HG03432 (cell line): ENCODE measurements at regions not wholly inside any gene's neighbourhood (a gene's known extent, or its start where the extent isn't known, plus 50 kb on each side); places are given as distances from the start of the nearest gene placed in this dataset.
"Not testable (repeated sequence)": the region's sequence is repeated elsewhere in the genome, so short reads cannot be mapped to it uniquely, and the experiment has no call there.

Experiments used
- ATAC-seq: cut with Tn5 transposase; IDR thresholded peaks from one replicate; pipeline ENCODE4 v1.9.1; 2021; ENCODE audit warnings: mild to moderate bottlenecking, moderate library complexity; ENCODE audit not compliant: unreplicated experiment

GRCh38 chr1:95509989-95510388 is 276.0 kb downstream of the RWDD3 start:
- ATAC-seq = no peak

GRCh38 chr1:95512925-95513324 is 278.9 kb downstream of the RWDD3 start:
- ATAC-seq = no peak

- ATAC-seq = no peak
Observed at GRCh38 chr1:95517506-95517905, 283.5 kb downstream of the RWDD3 start.

- ATAC-seq = no peak
Observed at GRCh38 chr1:95518310-95518709, 284.3 kb downstream of the RWDD3 start.

- ATAC-seq = no peak
Observed at GRCh38 chr1:95520390-95520789, 286.4 kb downstream of the RWDD3 start.

- ATAC-seq = no peak
Observed at GRCh38 chr1:95532335-95532734, 298.3 kb downstream of the RWDD3 start.

GRCh38 chr1:95534985-95535384 is 301.0 kb downstream of the RWDD3 start:
- ATAC-seq = no peak

- no peak for ATAC-seq
Observed at GRCh38 chr1:95535614-95536013, 301.6 kb downstream of the RWDD3 start.

GRCh38 chr1:95536501-95536900 is 302.5 kb downstream of the RWDD3 start:
- ATAC-seq = no peak

- no peak for ATAC-seq
Observed at GRCh38 chr1:95537176-95537575, 303.2 kb downstream of the RWDD3 start.

GRCh38 chr1:95538242-95538641 is 304.2 kb downstream of the RWDD3 start:
- ATAC-seq = not testable (repeated sequence)

GRCh38 chr1:95542936-95543335 is 308.9 kb downstream of the RWDD3 start:
- ATAC-seq = no peak

- no peak for ATAC-seq
Observed at GRCh38 chr1:95547005-95547404, 313.0 kb downstream of the RWDD3 start.

- no peak for ATAC-seq
Observed at GRCh38 chr1:95548211-95548610, 314.2 kb downstream of the RWDD3 start.

- ATAC-seq = no peak
Observed at GRCh38 chr1:95551201-95551600, 317.2 kb downstream of the RWDD3 start.

- ATAC-seq = no peak
Observed at GRCh38 chr1:95553595-95553994, 319.6 kb downstream of the RWDD3 start.

- no peak for ATAC-seq
Observed at GRCh38 chr1:95554408-95554807, 320.4 kb downstream of the RWDD3 start.

- no peak for ATAC-seq
Observed at GRCh38 chr1:95558791-95559190, 324.8 kb downstream of the RWDD3 start.

- no peak for ATAC-seq
Observed at GRCh38 chr1:95561346-95561745, 327.3 kb downstream of the RWDD3 start.

- ATAC-seq = no peak
Observed at GRCh38 chr1:95562230-95562629, 328.2 kb downstream of the RWDD3 start.

- ATAC-seq = no peak
Observed at GRCh38 chr1:95572002-95572401, 338.0 kb downstream of the RWDD3 start.

- no peak for ATAC-seq
Observed at GRCh38 chr1:95572962-95573361, 339.0 kb downstream of the RWDD3 start.

GRCh38 chr1:95575291-95575690 is 341.3 kb downstream of the RWDD3 start:
- no peak for ATAC-seq

GRCh38 chr1:95578462-95578861 is 344.5 kb downstream of the RWDD3 start:
- no peak for ATAC-seq
